ENCODE measurements at regions not wholly inside any gene's neighbourhood (a gene's known extent, or its start where the extent isn't known, plus 50 kb on each side); places are given as distances from the start of the nearest gene placed in this dataset.
A peak's percentile ranks its signal among the peaks of the same experiment; 100 is the strongest.

- Histone ChIP-seq H3K4me1 (replicated peaks in 1 of 2) (peaks cover 8 to 12% of the 10 kb centered on the region in 2 donors), H3K27ac (no peak overlapping the region), H3K4me3 (no peak overlapping the region)
- no peak for ATAC-seq (replicated peaks in 6 of 8)
- in situ Hi-C loops (cut with MboI; ENCODE audit: low pct_unique_long_range_greater_than_20kb in 2 of 9, low sequenced_read_pairs in 9 of 9, unreplicated experiment in 9 of 9), result no loop called here
- 56 to 100% (median 100%) methylated on average over 1 of the region's 1 CpG; no CpG with 5 or more reads in 7 of the 10 experiments for WGBS, 10 experiments
Measured at GRCh38 chr6:14263881-14264424, 146.4 kb downstream of the CD83 start.

DNA sequence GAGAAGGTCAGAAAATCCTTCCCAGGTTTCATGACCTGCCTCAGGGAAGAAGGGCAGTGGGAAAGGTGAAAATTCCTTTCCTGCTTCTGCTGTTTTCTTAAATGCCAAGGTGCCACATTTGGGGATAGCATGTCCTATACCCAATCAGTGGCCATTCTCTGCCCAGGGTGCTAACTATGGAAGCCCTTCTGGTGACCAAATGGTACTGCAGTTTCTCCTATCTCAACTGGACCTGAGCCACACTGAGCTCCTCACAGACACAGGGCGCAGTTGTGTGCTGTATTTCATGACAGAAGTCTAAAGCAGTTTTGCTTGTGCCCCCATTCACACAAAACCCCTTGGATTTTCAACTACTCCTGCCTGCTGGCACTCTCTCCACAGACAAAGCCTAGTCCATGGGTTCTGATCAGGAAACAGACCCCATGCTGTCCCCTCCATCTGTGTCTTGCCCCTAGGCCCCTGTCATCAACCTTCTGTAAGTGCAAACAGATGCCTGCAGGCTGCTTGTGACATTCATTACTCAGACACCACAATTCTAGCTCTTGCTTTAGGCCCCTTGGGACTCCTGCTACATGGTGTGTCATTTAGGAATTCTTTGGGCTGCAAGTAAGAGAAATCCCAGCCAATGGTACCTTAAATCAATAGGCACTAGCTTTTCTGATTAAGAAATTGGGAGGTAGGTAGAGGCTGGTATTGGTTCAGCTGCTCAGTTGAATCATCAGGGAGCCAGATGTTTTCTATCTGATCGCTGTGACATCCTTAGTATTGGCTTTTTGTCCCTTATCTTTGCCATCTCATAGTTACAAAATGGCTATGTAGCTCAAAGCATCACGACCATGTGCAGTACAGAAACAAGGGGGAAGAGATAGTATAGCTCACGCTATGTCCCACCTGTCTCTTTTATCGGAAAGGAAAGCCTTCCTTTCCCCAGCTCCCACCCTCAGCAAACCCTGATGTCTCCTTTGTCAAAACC lies 147.8 kb downstream of the CD83 start:
- no peak overlapping the region for H3K4me3 ChIP-seq
- in situ Hi-C loops (cut with MboI; ENCODE audit: low pct_unique_long_range_greater_than_20kb in 2 of 9, low sequenced_read_pairs in 9 of 9, unreplicated experiment in 9 of 9), result no loop called here
- whole genome bisulfite sequencing, 10 experiments, result 40 to 95% (median 83%) methylated on average over 1 to 4 of the region's 5 CpGs; no CpG with 5 or more reads in 2 of the 10 experiments
- no peaks in the 10 kb centered on the region for H3K4me1 ChIP-seq (replicated peaks in 1 of 2)
- no peak for ATAC-seq (replicated peaks in 6 of 8)
- no peak overlapping the region for H3K27ac ChIP-seq

DNA sequence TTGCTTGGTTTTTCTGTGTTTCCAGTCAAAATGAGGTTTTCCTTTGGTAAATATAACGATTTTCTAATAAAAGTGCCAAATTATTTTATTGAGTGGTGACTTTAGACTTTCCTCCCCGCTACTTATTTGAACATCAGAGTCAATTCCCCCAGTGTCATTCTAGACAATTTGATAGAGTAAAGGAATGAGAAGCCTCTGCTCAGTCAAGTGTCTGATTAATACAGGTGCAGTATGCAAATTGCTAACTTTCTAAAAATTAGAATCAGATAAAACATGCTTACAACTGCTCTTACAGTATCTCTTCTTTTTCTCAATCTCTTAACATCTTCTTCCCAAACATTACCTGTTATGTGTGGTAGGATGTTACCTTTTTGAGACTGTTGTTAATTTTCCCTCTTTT lies 148.7 kb downstream of the CD83 start:
- in situ Hi-C loops (cut with MboI; ENCODE audit: low pct_unique_long_range_greater_than_20kb in 2 of 9, low sequenced_read_pairs in 9 of 9, unreplicated experiment in 9 of 9), result no loop called here
- no peak overlapping the region for H3K4me3 ChIP-seq
- WGBS, 10 experiments, result 25 to 100% (median 75%) methylated on average over 1 to 2 of the region's 2 CpGs; no CpG with 5 or more reads in 1 of the 10 experiments
- H3K27ac ChIP-seq, result no peak overlapping the region
- ATAC-seq (replicated peaks in 6 of 8), result no peak
- no peaks in the 10 kb centered on the region for H3K4me1 ChIP-seq (replicated peaks in 1 of 2)

DNA sequence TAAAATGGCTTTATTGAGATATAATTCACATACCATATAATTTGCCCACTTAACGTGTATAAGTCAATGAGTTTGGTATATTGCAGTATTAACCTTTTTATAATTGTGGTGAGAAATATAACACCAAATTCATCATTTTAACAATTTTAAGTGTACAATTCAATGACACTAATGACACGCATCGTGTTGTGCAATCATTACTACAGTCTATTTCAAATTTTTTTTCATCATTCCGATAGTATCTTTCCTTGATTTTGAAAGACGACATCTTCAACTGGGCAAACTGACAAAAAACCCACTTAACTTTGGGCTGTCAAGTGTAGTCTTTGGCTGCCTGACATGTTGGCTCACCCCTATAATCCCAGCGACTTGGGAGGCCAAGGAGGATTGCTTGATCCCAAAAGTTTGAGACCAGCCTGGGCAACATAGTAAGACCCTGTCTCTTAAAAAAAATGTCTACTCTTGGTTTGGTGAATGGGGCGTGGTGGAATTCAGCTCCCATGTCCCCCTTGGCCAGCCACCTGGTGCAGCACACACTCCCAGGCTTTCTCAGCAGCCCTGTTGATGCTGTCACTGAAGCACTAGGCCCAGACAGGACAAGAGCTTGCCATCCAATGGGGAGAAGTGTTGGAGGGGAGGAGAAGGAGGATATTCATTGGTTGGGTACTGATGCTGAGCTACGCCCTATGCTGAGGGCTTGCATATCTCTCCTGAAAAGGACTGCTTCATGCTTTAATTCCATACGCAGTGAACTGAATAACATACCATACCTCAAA lies 150.5 kb downstream of the CD83 start:
- no peaks in the 10 kb centered on the region for H3K4me1 ChIP-seq (replicated peaks in 1 of 2)
- H3K27ac ChIP-seq, result no peak overlapping the region
- H3K4me3 ChIP-seq, result no peak overlapping the region
- in situ Hi-C loops (cut with MboI; ENCODE audit: low pct_unique_long_range_greater_than_20kb in 2 of 9, low sequenced_read_pairs in 9 of 9, unreplicated experiment in 9 of 9), result no loop called here
- ATAC-seq (replicated peaks in 6 of 8), result no peak
- 78 to 100% (median 94%) methylated on average over 1 to 6 of the region's 9 CpGs for WGBS, 10 experiments

DNA sequence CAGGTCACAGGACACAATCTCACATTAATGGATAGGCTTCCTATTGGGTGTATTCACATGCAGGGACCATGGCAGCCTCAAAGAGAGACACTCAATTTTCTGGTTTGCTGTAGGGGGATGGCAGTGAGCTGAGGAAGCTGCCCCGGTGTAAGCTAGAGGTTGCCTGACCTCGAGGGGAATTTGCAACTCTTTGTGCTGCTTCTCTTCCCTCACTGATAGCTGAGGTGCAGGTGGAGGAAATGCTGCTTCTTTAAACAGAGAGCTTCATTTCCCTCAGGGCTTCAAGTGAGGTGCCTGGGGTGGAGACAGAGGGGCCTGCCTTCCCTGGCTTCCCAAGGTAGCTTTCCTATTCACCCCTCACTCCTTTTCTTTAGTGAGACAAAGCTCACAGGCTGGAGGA lies 151.9 kb downstream of the CD83 start:
- H3K4me3 ChIP-seq, result no peak overlapping the region
- no peak overlapping the region for H3K27ac ChIP-seq
- H3K4me1 ChIP-seq (replicated peaks in 1 of 2), result peaks cover 0 to 4% of the 10 kb centered on the region in 2 donors
- in situ Hi-C loops (cut with MboI; ENCODE audit: low pct_unique_long_range_greater_than_20kb in 2 of 9, low sequenced_read_pairs in 9 of 9, unreplicated experiment in 9 of 9), result no loop called here
- WGBS, 10 experiments, result 50 to 83% (median 68%) methylated on average over 1 to 2 of the region's 2 CpGs; no CpG with 5 or more reads in 6 of the 10 experiments
- ATAC-seq (replicated peaks in 6 of 8), result no peak

DNA sequence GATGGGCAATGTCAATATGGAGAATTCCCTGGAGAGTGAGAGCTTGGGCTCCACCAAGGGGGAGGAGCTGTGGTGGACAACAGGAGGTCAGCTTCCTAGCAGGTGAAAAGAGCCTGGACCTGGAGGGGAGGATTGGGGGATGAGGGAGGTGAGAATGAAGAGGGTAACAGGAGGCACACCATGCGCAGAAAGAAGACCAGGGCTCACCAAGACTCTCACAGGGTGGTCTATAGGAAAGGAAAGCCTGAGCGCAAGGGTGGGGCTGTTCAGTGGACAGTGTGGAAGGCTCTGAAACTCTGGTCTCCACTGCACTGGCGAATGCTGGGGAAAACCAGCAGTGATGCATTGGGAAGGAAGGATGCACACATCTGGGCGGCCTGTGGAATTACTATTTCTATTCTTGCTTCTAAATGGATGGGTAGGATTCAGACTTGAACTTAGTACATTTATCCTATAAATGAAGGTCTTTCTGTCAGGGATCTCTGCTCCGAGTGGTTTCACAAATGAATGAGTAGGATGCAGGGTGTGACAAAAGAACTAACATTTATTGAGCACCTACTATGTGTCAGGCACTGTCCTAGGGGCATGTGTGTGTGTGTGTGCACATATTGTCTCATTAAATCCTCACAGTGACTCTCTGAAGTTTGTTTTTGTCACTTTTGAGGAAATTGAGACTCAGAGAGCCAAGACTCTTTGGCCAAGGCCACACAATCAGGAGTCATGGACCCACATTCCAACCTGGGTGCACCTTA lies 152.7 kb downstream of the CD83 start:
- ATAC-seq (replicated peaks in 6 of 8), result no peak
- peaks cover 0 to 4% of the 10 kb centered on the region in 2 donors for H3K4me1 ChIP-seq (replicated peaks in 1 of 2)
- in situ Hi-C loops (cut with MboI; ENCODE audit: low pct_unique_long_range_greater_than_20kb in 2 of 9, low sequenced_read_pairs in 9 of 9, unreplicated experiment in 9 of 9), result no loop called here
- no peak overlapping the region for H3K4me3 ChIP-seq
- WGBS, 10 experiments, result 60 to 100% (median 94%) methylated on average over 1 to 5 of the region's 5 CpGs; no CpG with 5 or more reads in 1 of the 10 experiments
- no peak overlapping the region for H3K27ac ChIP-seq

DNA sequence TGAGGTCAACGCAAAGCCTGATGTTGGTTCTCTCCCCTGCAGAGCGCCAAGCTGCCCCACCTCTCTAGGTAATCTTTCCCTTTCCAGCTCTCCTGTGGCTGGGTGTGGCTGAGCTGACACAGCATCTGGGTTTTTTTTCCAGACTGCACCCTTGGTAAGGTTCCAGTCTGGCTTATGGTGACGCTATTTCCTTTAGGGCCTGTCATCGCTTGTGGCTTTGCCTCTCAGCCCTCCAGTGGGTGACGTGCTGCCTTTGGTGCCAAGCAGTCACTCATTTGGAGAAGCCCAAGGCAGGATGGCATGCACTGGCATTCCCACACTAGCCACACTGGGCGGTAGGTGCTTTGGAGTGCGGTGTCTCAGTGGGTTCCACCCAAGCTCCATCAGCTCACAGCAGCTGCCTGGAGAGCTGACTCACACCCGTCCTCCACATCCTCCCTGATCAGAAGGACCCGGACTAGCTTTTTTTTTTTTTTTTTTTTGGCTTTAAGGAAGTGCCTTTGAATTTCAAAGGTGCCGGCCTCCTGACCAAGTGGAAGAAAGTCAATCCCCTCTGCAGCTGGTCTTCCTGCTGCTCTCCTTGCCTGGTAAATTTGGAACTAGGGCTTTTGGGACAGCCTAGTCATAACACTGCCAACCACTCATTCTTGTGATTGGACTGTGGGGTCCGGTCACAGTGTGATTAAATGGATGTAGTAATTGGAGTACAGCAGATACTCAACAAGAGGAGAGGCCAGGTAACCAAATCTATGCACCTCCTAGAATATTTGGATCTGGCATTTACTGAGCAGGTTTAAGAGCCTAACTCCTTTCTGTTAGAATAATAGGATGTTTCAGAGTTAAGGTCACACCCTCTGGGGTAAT lies 153.6 kb downstream of the CD83 start:
- WGBS, 10 experiments, result 0 to 100% (median 76%) methylated on average over 1 to 10 of the region's 11 CpGs; no CpG with 5 or more reads in 1 of the 10 experiments
- H3K4me3 ChIP-seq, result no peak overlapping the region
- peak in 3 of 8 experiments; percentile 20 to 99 (median 99) for ATAC-seq (replicated peaks in 6 of 8)
- no peak overlapping the region for H3K27ac ChIP-seq
- in situ Hi-C loops (cut with MboI; ENCODE audit: low pct_unique_long_range_greater_than_20kb in 2 of 9, low sequenced_read_pairs in 9 of 9, unreplicated experiment in 9 of 9), result no loop called here
- H3K4me1 ChIP-seq (replicated peaks in 1 of 2), result peaks cover 0 to 4% of the 10 kb centered on the region in 2 donors

GRCh38 chr6:14271789-14272736 lies 154.5 kb downstream of the CD83 start:
- Histone ChIP-seq H3K4me3 (no peak overlapping the region), H3K27ac (no peak overlapping the region), H3K4me1 (replicated peaks in 1 of 2) (peaks cover 0 to 4% of the 10 kb centered on the region in 2 donors)
- ATAC-seq (replicated peaks in 6 of 8), result no peak
- WGBS, 10 experiments, result 28 to 97% (median 77%) methylated on average over 1 to 3 of the region's 4 CpGs
- in situ Hi-C loops (cut with MboI; ENCODE audit: low pct_unique_long_range_greater_than_20kb in 2 of 9, low sequenced_read_pairs in 9 of 9, unreplicated experiment in 9 of 9), result no loop called here

- ATAC-seq (replicated peaks in 6 of 8), result no peak
Measured at GRCh38 chr6:14272737-14273085, 155.1 kb downstream of the CD83 start.

GRCh38 chr6:14273191-14273590 lies 155.6 kb downstream of the CD83 start:
- Histone ChIP-seq H3K4me3 (no peak overlapping the region), H3K27ac (no peak overlapping the region), H3K4me1 (replicated peaks in 1 of 2) (peaks cover 0 to 4% of the 10 kb centered on the region in 2 donors)
- ATAC-seq (replicated peaks in 6 of 8), result peak in 4 of 8 experiments; percentile 39 to 88 (median 74)
- 20 to 100% (median 67%) methylated on average over 1 to 8 of the region's 8 CpGs; no CpG with 5 or more reads in 1 of the 10 experiments for WGBS, 10 experiments
- in situ Hi-C loops (cut with MboI; ENCODE audit: low pct_unique_long_range_greater_than_20kb in 2 of 9, low sequenced_read_pairs in 9 of 9, unreplicated experiment in 9 of 9), result no loop called here

More at GRCh38 chr6:14272737-14273085, 155.1 kb downstream of the CD83 start:
- 91 to 100% methylated on average over 1 of the region's 1 CpG; no CpG with 5 or more reads in 8 of the 10 experiments for WGBS, 10 experiments
- H3K4me1 ChIP-seq (replicated peaks in 1 of 2), result peaks cover 0 to 4% of the 10 kb centered on the region in 2 donors
- H3K27ac ChIP-seq, result no peak overlapping the region
- in situ Hi-C loops (cut with MboI; ENCODE audit: low pct_unique_long_range_greater_than_20kb in 2 of 9, low sequenced_read_pairs in 9 of 9, unreplicated experiment in 9 of 9), result no loop called here
- no peak overlapping the region for H3K4me3 ChIP-seq

- no peak overlapping the region for H3K27ac ChIP-seq
- no peak overlapping the region for H3K4me3 ChIP-seq
- in situ Hi-C loops (cut with MboI; ENCODE audit: low pct_unique_long_range_greater_than_20kb in 2 of 9, low sequenced_read_pairs in 9 of 9, unreplicated experiment in 9 of 9), result no loop called here
- 66 to 98% (median 94%) methylated on average over 2 to 6 of the region's 6 CpGs; no CpG with 5 or more reads in 5 of the 10 experiments for WGBS, 10 experiments
- no peak for ATAC-seq (replicated peaks in 6 of 8)
- H3K4me1 ChIP-seq (replicated peaks in 1 of 2), result peaks cover 3 to 4% of the 10 kb centered on the region in 2 donors
Measured at GRCh38 chr6:14274016-14274415, 156.4 kb downstream of the CD83 start.

All from motor neuron (in vitro differentiated cells).